Spleen (tissue), 7 donors: ENCODE measurements at regions not wholly inside any gene's neighbourhood (a gene's known extent, or its start where the extent isn't known, plus 50 kb on each side); places are given as distances from the start of the nearest gene placed in this dataset.
"Not testable (repeated sequence)": the region's sequence is repeated elsewhere in the genome, so short reads cannot be mapped to it uniquely, and the experiment has no call there.

Experiments
- POLR2A ChIP-seq, 3 donors: fragments of 450-650 bp; IDR thresholded peaks; one replicate each; pipeline ENCODE4 v1.5.1; 2017; ENCODE audit warnings: antibody characterized with exemption in 3 of 3, mild to moderate bottlenecking in 1 of 3
- POLR2AphosphoS5 ChIP-seq, 3 donors: sonication (generic); formaldehyde crosslinking; IDR thresholded peaks; one replicate each; pipeline ENCODE4 v1.5.1; 2017; ENCODE audit warnings: antibody characterized with exemption in 3 of 3
- TF ChIP-seq, protein P1 (sequence below), 11 experiments: fragments of 200-600 bp in 7 of 11; fragments of 450-650 bp in 4 of 11; sonication (generic) in 4 of 11; IDR thresholded peaks in 8 of 11; conservative IDR thresholded peaks in 3 of 11; 1 replicate in 7 of 11; 2 replicates in 4 of 11; pipeline versions ENCODE4 v1.4.0 to v1.8.0; 2016 to 2021; ENCODE audit warnings: antibody characterized with exemption in 11 of 11, inconsistent platforms in 4 of 11, mild to moderate bottlenecking in 1 of 11
- donor health status: DM: no; HTN: no; CAD: no; lungs with moderate emphysema.
- donor health status: DM: no; HTN: no; CAD: no.
- donor health status: DM: no; HTN: no; CAD: no.

- TF ChIP-seq, protein P1, sequence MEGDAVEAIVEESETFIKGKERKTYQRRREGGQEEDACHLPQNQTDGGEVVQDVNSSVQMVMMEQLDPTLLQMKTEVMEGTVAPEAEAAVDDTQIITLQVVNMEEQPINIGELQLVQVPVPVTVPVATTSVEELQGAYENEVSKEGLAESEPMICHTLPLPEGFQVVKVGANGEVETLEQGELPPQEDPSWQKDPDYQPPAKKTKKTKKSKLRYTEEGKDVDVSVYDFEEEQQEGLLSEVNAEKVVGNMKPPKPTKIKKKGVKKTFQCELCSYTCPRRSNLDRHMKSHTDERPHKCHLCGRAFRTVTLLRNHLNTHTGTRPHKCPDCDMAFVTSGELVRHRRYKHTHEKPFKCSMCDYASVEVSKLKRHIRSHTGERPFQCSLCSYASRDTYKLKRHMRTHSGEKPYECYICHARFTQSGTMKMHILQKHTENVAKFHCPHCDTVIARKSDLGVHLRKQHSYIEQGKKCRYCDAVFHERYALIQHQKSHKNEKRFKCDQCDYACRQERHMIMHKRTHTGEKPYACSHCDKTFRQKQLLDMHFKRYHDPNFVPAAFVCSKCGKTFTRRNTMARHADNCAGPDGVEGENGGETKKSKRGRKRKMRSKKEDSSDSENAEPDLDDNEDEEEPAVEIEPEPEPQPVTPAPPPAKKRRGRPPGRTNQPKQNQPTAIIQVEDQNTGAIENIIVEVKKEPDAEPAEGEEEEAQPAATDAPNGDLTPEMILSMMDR (IDR thresholded peaks at IDR 0.05 in 8 of 11, conservative IDR thresholded peaks at IDR 0.05 in 3 of 11), result not testable (repeated sequence)
- not testable (repeated sequence) for TF ChIP-seq POLR2A, POLR2AphosphoS5 (IDR thresholded peaks at IDR 0.05)
Measured at GRCh38 chr21:6020953-6021716, 4500.2 kb upstream of the TPTE start.
